Type B pancreatic cell (in vitro differentiated cells): ENCODE measurements at regions not wholly inside any gene's neighbourhood (a gene's known extent, or its start where the extent isn't known, plus 50 kb on each side); places are given as distances from the start of the nearest gene placed in this dataset.
A peak's percentile ranks its signal among the peaks of the same experiment; 100 is the strongest.

ENCODE experiments used
- DNase-seq: peaks from one replicate; pipeline ENCODE4 v3.0.0; 2021; ENCODE audit warnings: mixed read lengths; ENCODE audit not compliant: unreplicated experiment; ENCODE audit errors: extremely low spot score
- H3K27ac Mint-ChIP-seq: 2 replicates; pipeline ENCODE4 v1.8.0; 2021; ENCODE audit warnings: mild to moderate bottlenecking, mixed read lengths
- H3K27me3 Mint-ChIP-seq: 2 replicates; pipeline ENCODE4 v1.8.0; 2021; ENCODE audit warnings: mixed read lengths
- H3K36me3 Mint-ChIP-seq: 2 replicates; pipeline ENCODE4 v1.8.0; 2021; ENCODE audit warnings: mixed read lengths
- H3K4me1 Mint-ChIP-seq: one replicate; pipeline ENCODE4 v1.8.0; 2021; ENCODE audit warnings: mixed read lengths; ENCODE audit not compliant: unreplicated experiment
- H3K4me3 Mint-ChIP-seq: 2 replicates; pipeline ENCODE4 v1.8.0; 2021; ENCODE audit warnings: mild to moderate bottlenecking, mixed read lengths
- H3K9me3 Mint-ChIP-seq: 2 replicates; pipeline ENCODE4 v1.8.0; 2021; ENCODE audit warnings: mixed read lengths
- CTCF ChIP-seq: fragments of 200-600 bp; sonication (generic); conservative IDR thresholded peaks from 2 replicates; pipeline ENCODE4 v1.5.0; 2021; ENCODE audit warnings: antibody characterized with exemption, mild to moderate bottlenecking

GRCh38 chr22:47690166-47690565 is 927.7 kb downstream of the TBC1D22A start:
- no peak for TF ChIP-seq CTCF
- Mint-ChIP-seq H3K36me3 (no peaks in the 10 kb centered on the region), H3K27me3 (peaks cover 3% of the 10 kb centered on the region), H3K9me3 (no peaks in the 10 kb centered on the region), H3K4me1 (no peaks in the 10 kb centered on the region), H3K4me3 (no peak overlapping the region), H3K27ac (no peak overlapping the region)
- peak; percentile 37 for DNase-seq

GRCh38 chr22:47687776-47688175 is 925.3 kb downstream of the TBC1D22A start:
- no peak overlapping the region for H3K4me3 Mint-ChIP-seq
- H3K27me3 Mint-ChIP-seq = peaks cover 6% of the 10 kb centered on the region
- TF ChIP-seq CTCF = no peak
- H3K27ac Mint-ChIP-seq = no peak overlapping the region
- no peaks in the 10 kb centered on the region for H3K4me1 Mint-ChIP-seq
- peak; percentile 34 for DNase-seq
- H3K36me3 Mint-ChIP-seq = no peaks in the 10 kb centered on the region
- no peaks in the 10 kb centered on the region for H3K9me3 Mint-ChIP-seq

GRCh38 chr22:47687346-47687655 is 924.9 kb downstream of the TBC1D22A start:
- no peak overlapping the region for H3K4me3 Mint-ChIP-seq
- no peaks in the 10 kb centered on the region for H3K36me3 Mint-ChIP-seq
- no peaks in the 10 kb centered on the region for H3K9me3 Mint-ChIP-seq
- peaks cover 6% of the 10 kb centered on the region for H3K27me3 Mint-ChIP-seq
- TF ChIP-seq CTCF = no peak
- DNase-seq = no peak
- no peak overlapping the region for H3K27ac Mint-ChIP-seq
- no peaks in the 10 kb centered on the region for H3K4me1 Mint-ChIP-seq

- H3K9me3 Mint-ChIP-seq = no peaks in the 10 kb centered on the region
- peaks cover 6% of the 10 kb centered on the region for H3K27me3 Mint-ChIP-seq
- no peaks in the 10 kb centered on the region for H3K36me3 Mint-ChIP-seq
- TF ChIP-seq CTCF = no peak
- H3K4me3 Mint-ChIP-seq = no peak overlapping the region
- no peak overlapping the region for H3K27ac Mint-ChIP-seq
- DNase-seq = peak; percentile 11
- no peaks in the 10 kb centered on the region for H3K4me1 Mint-ChIP-seq
Measured at GRCh38 chr22:47686594-47687345, 924.3 kb downstream of the TBC1D22A start.

- H3K9me3 Mint-ChIP-seq = no peaks in the 10 kb centered on the region
- no peak overlapping the region for H3K4me3 Mint-ChIP-seq
- DNase-seq = peak; percentile 53
- H3K4me1 Mint-ChIP-seq = no peaks in the 10 kb centered on the region
- no peak overlapping the region for H3K27ac Mint-ChIP-seq
- H3K27me3 Mint-ChIP-seq = peaks cover 5% of the 10 kb centered on the region
- no peak for TF ChIP-seq CTCF
- no peaks in the 10 kb centered on the region for H3K36me3 Mint-ChIP-seq
Measured at GRCh38 chr22:47681411-47682165, 919.1 kb downstream of the TBC1D22A start.
